OCI-LY1 (cell line): ENCODE measurements at regions not wholly inside any gene's neighbourhood (a gene's known extent, or its start where the extent isn't known, plus 50 kb on each side); places are given as distances from the start of the nearest gene placed in this dataset.
"Not testable (repeated sequence)": the region's sequence is repeated elsewhere in the genome, so short reads cannot be mapped to it uniquely, and the experiment has no call there.

ENCODE experiments used
- H2AFZ ChIP-seq: fragments of 200-600 bp; sonication (generic), shearing (Covaris generic); 2 replicates; pipeline ENCODE4 v1.6.0; 2014; ENCODE audit warnings: antibody characterized with exemption, mild to moderate bottlenecking, low read length
- H3F3A ChIP-seq: fragments of 200-600 bp; sonication (generic), shearing (Covaris generic); 2 replicates; pipeline ENCODE4 v1.6.0; 2014; ENCODE audit warnings: mild to moderate bottlenecking, antibody characterized with exemption, low read length, moderate library complexity; ENCODE audit not compliant: insufficient read depth
- H3K27ac ChIP-seq: fragments of 200-600 bp; sonication (generic); 2 replicates; pipeline ENCODE4 v1.5.1; 2014; ENCODE audit warnings: low read length, mixed run types, mild to moderate bottlenecking, low read depth; ENCODE audit not compliant: poor library complexity, severe bottlenecking
- H3K27me3 ChIP-seq: fragments of 200-600 bp; sonication (generic); 2 replicates; pipeline ENCODE4 v1.6.0; 2014; ENCODE audit warnings: antibody characterized with exemption, mild to moderate bottlenecking, low read length, moderate library complexity; ENCODE audit not compliant: insufficient read depth
- H3K36me3 ChIP-seq: fragments of 200-600 bp; sonication (generic); 2 replicates; pipeline ENCODE4 v1.6.1; 2014; ENCODE audit warnings: mild to moderate bottlenecking, antibody characterized with exemption, low read length, moderate library complexity, mixed read lengths; ENCODE audit not compliant: insufficient read depth
- H3K4me1 ChIP-seq: fragments of 200-600 bp; sonication (generic); 2 replicates; pipeline ENCODE4 v1.5.1; 2014; ENCODE audit warnings: mild to moderate bottlenecking, low read length, moderate library complexity; ENCODE audit not compliant: insufficient read depth, severe bottlenecking
- H3K4me2 ChIP-seq: fragments of 200-600 bp; sonication (generic), shearing (Covaris generic); 2 replicates; pipeline ENCODE4 v1.6.1; 2014; ENCODE audit warnings: low read length
- H3K4me3 ChIP-seq: fragments of 200-600 bp; sonication (generic); 2 replicates; pipeline ENCODE4 v1.5.1; 2014; ENCODE audit warnings: low read length, low read depth, mild to moderate bottlenecking, mixed read lengths; ENCODE audit not compliant: poor library complexity, severe bottlenecking
- H3K79me2 ChIP-seq: fragments of 200-600 bp; shearing (Covaris generic); 2 replicates; pipeline ENCODE4 v1.6.1; 2016; ENCODE audit warnings: mixed run types, low read length, mixed read lengths; ENCODE audit not compliant: insufficient read depth
- H3K9ac ChIP-seq: fragments of 200-600 bp; sonication (generic), shearing (Covaris generic); 2 replicates; pipeline ENCODE4 v1.6.1; 2014; ENCODE audit warnings: mild to moderate bottlenecking, low read length, mixed read lengths
- H3K9me2 ChIP-seq: fragments of 200-600 bp; sonication (generic), shearing (Covaris generic); 2 replicates; pipeline ENCODE4 v1.6.1; 2014; ENCODE audit warnings: low read depth, mild to moderate bottlenecking, low read length, mixed read lengths
- H3K9me3 ChIP-seq: fragments of 200-600 bp; shearing (Covaris generic); 2 replicates; pipeline ENCODE4 v1.6.1; 2014; ENCODE audit warnings: low read length, mixed read lengths
- H4K20me1 ChIP-seq: fragments of 200-600 bp; sonication (generic), shearing (Covaris generic); 2 replicates; pipeline ENCODE4 v1.6.0; 2016; ENCODE audit warnings: mild to moderate bottlenecking, low read length; ENCODE audit not compliant: insufficient read depth

DNA sequence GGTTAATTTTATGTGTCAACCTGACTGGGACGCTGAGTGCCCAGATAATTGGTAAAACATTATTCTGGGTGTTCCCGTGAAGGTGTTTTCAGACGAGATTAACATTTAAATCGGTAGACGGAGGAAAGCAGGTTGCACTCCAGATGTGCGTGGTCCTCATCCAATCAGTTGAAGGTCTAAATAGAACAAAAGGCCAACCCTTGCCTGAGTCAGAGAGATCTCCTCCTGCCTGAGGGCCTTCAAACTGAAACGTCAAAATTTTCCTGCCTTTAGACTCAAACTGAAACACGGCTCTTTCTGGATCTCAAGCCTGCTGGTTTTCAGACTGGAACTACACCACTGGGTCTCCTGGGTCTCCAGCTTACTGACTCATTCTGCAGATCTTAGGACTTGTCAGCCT is 70.9 kb downstream of the NPIPA5 start:
- H3K9me3 ChIP-seq, H2AFZ ChIP-seq, H3K9ac ChIP-seq, H3F3A ChIP-seq, H3K9me2 ChIP-seq, H3K79me2 ChIP-seq, H3K27me3 ChIP-seq, H3K4me1 ChIP-seq, H3K36me3 ChIP-seq, H4K20me1 ChIP-seq, H3K27ac ChIP-seq, H3K4me3 ChIP-seq, H3K4me2 ChIP-seq: not testable (repeated sequence)

DNA sequence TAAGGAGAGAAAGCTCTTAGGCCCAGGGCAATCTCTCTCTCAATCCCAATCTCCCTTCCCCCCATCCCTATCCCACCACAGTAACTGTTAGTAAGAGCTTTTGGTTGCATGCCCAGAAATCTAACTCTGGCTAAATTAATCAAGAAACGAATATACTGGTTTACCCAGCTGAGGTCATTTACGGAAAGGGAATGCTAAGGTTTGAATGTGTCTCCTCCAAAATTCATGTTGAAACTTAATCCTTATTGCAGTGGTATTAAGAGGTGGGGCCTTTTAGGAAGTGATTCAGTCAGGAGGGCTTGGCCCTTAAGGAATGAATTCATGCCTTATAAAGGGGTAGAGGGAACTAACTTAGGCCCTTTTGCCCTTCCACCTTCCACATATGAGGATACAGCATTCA is 72.2 kb downstream of the NPIPA5 start:
- H4K20me1 ChIP-seq, H3K9me2 ChIP-seq, H3K9me3 ChIP-seq, H3K9ac ChIP-seq, H3F3A ChIP-seq, H3K4me3 ChIP-seq, H2AFZ ChIP-seq, H3K4me2 ChIP-seq, H3K4me1 ChIP-seq, H3K27me3 ChIP-seq, H3K27ac ChIP-seq, H3K79me2 ChIP-seq, H3K36me3 ChIP-seq: not testable (repeated sequence)

- not testable (repeated sequence) for H3K4me1 ChIP-seq, H3K36me3 ChIP-seq, H4K20me1 ChIP-seq, H3K27ac ChIP-seq, H3F3A ChIP-seq, H3K27me3 ChIP-seq, H3K9me3 ChIP-seq, H2AFZ ChIP-seq, H3K4me2 ChIP-seq, H3K4me3 ChIP-seq, H3K9ac ChIP-seq, H3K9me2 ChIP-seq, H3K79me2 ChIP-seq
These were observed 74.3 kb downstream of the NPIPA5 start for GRCh38 chr16:15303667-15304324.

GRCh38 chr16:15297104-15297503 is 81.0 kb downstream of the NPIPA5 start:
- not testable (repeated sequence) for H3K4me2 ChIP-seq, H4K20me1 ChIP-seq

GRCh38 chr16:15274796-15275195 is 103.3 kb downstream of the NPIPA5 start:
- H3K9ac ChIP-seq, H3K4me3 ChIP-seq, H3K27ac ChIP-seq, H3K4me1 ChIP-seq, H3K27me3 ChIP-seq, H3K9me2 ChIP-seq, H4K20me1 ChIP-seq, H3K9me3 ChIP-seq, H3F3A ChIP-seq, H3K36me3 ChIP-seq, H3K4me2 ChIP-seq, H2AFZ ChIP-seq, H3K79me2 ChIP-seq: not testable (repeated sequence)

More at GRCh38 chr16:15297104-15297503, 81.0 kb downstream of the NPIPA5 start:
- not testable (repeated sequence) for H3K27ac ChIP-seq, H3K9me2 ChIP-seq, H2AFZ ChIP-seq, H3K9ac ChIP-seq, H3K4me3 ChIP-seq, H3K9me3 ChIP-seq, H3K36me3 ChIP-seq, H3K79me2 ChIP-seq, H3F3A ChIP-seq, H3K27me3 ChIP-seq, H3K4me1 ChIP-seq

GRCh38 chr16:15273964-15274363 is 104.1 kb downstream of the NPIPA5 start:
- not testable (repeated sequence) for H2AFZ ChIP-seq, H3K27ac ChIP-seq, H3K9me3 ChIP-seq, H4K20me1 ChIP-seq, H3K27me3 ChIP-seq, H3K79me2 ChIP-seq, H3K4me2 ChIP-seq, H3K4me1 ChIP-seq, H3K36me3 ChIP-seq, H3K9ac ChIP-seq, H3K4me3 ChIP-seq, H3K9me2 ChIP-seq, H3F3A ChIP-seq

- not testable (repeated sequence) for H3K27me3 ChIP-seq, H3K4me1 ChIP-seq, H3K9me2 ChIP-seq, H3K9ac ChIP-seq, H3K9me3 ChIP-seq, H3K36me3 ChIP-seq, H3K4me2 ChIP-seq, H2AFZ ChIP-seq, H3K4me3 ChIP-seq, H4K20me1 ChIP-seq, H3F3A ChIP-seq, H3K27ac ChIP-seq, H3K79me2 ChIP-seq
These were observed 111.2 kb downstream of the NPIPA5 start for GRCh38 chr16:15266941-15267340.

GRCh38 chr16:15262212-15262611 is 115.9 kb downstream of the NPIPA5 start:
- H3K27me3 ChIP-seq, H3K4me3 ChIP-seq, H2AFZ ChIP-seq, H3K79me2 ChIP-seq, H3K27ac ChIP-seq, H3K9me3 ChIP-seq, H3K9ac ChIP-seq, H3K36me3 ChIP-seq, H3F3A ChIP-seq, H4K20me1 ChIP-seq, H3K9me2 ChIP-seq, H3K4me2 ChIP-seq, H3K4me1 ChIP-seq: not testable (repeated sequence)
